HEK293T (cell line): ENCODE measurements at regions not wholly inside any gene's neighbourhood (a gene's known extent, or its start where the extent isn't known, plus 50 kb on each side); places are given as distances from the start of the nearest gene placed in this dataset.

Experiments
- BHLHE40 ChIP-seq: fragments of 450-650 bp; IDR thresholded peaks from 2 replicates; pipeline ENCODE4 v1.6.1; 2016; ENCODE audit warnings: mild to moderate bottlenecking, moderate library complexity, borderline replicate concordance
- HDGF ChIP-seq: fragments of 450-650 bp; IDR thresholded peaks from 2 replicates; pipeline ENCODE4 v1.6.1; 2017; ENCODE audit warnings: antibody characterized with exemption, borderline replicate concordance
- TARDBP ChIP-seq: fragments of 450-650 bp; IDR thresholded peaks from 2 replicates; pipeline ENCODE4 v1.6.1; 2016
- ZNF384 ChIP-seq: fragments of 450-650 bp; IDR thresholded peaks from 2 replicates; pipeline ENCODE4 v1.6.1; 2016

DNA sequence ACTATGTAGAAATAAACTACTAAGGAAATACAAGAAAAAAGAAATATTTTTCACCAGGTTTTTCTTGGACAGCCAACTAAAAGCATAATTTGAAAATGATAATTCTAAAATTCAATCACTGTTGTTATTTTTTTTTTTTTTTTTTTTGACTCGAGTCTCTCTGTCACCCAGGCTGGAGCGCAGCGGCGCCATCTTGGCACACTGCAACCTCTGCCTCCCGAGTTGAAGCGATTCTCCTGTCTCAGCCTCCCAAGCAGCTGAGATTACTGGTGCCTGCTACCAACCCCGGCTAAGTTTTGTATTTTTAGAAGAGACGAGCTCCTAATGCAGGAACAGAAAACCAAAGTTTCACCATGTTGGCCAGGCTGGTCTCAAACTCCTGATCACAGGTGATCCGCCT lies 122.3 kb upstream of the UGT8 start:
- TF ChIP-seq HDGF (no peak), ZNF384 (no peak), BHLHE40 (no peak), TARDBP (no peak)
